HEK293T (cell line): ENCODE measurements at regions not wholly inside any gene's neighbourhood (a gene's known extent, or its start where the extent isn't known, plus 50 kb on each side); places are given as distances from the start of the nearest gene placed in this dataset.

Experiments used
- BHLHE40 ChIP-seq: fragments of 450-650 bp; IDR thresholded peaks from 2 replicates; pipeline ENCODE4 v1.6.1; 2016; ENCODE audit warnings: mild to moderate bottlenecking, moderate library complexity, borderline replicate concordance
- FOXA1 ChIP-seq: fragments of 450-650 bp; IDR thresholded peaks from 2 replicates; pipeline ENCODE4 v1.6.1; 2016; ENCODE audit warnings: mild to moderate bottlenecking
- FOXK2 ChIP-seq: fragments of 450-650 bp; IDR thresholded peaks from 2 replicates; pipeline ENCODE4 v1.6.1; 2016; ENCODE audit warnings: mild to moderate bottlenecking
- SP1 ChIP-seq: fragments of 450-650 bp; IDR thresholded peaks from 2 replicates; pipeline ENCODE4 v1.6.1; 2017

DNA sequence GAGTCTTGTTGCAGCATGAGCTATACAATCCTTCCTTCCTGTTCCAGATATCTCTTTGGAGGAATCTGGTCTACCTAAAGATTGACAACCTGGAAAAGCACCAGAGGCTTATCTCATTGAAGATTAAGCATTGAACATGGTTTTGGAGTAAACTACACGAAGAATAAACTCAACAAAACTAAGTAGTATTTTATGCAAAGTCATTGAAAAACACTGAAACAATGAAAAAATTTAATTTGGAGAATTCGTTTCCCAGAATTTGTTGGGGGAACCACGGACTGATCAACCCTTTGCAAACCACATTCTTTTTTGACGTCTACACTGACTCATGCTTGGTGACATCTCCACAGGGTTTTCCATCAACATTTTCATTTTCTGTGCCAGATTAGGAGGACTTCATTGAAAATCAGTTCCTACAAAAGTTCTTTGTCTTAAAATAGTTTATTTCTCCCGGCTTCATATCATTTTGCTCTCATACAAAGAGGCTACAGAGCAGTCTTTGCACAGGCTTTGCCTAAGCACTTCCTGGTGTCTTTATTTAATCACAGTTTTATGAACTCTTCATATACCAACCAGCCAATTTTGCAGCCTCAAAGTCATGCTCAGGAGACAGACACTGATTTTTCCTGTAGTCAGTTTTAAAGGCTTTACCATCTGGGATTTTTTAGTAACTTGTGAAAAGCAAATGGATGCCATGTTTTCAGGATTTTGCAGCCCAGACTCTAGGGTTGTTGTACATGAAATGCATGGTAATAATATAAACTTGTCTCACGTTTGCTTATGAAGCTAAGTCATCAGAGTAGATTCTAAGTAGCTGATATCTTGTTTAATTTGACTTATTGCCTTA lies 186.3 kb downstream of the C11orf91 start:
- TF ChIP-seq BHLHE40, result no peak
- TF ChIP-seq FOXA1, result no peak
- TF ChIP-seq SP1, result no peak
- no peak for TF ChIP-seq FOXK2
